ENCODE measurements at regions not wholly inside any gene's neighbourhood (a gene's known extent, or its start where the extent isn't known, plus 50 kb on each side); places are given as distances from the start of the nearest gene placed in this dataset.

DNA sequence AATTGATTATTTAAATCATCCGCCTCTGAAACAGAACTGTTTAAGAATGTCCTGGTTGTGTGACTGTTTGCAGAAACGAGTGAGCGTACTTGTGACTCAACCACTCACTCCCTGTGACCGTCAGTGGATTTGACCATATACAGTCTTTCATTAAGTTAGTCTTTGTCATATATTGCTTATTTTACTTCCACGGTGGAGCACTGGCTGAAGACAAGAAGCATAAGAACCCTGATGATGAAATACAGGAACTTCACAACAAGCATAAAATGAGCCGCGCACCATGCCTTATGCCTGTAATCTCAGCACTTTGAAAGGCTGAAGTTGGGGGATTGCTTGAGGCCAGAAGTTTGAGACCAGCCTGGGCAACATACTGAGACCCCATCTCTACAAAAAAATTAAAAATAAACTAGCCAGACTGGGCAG lies 194.0 kb downstream of the TOMM20 start:
- no peak for TF ChIP-seq EZH2 (IDR thresholded peaks at IDR 0.05; ENCODE audit: borderline replicate concordance, low read length)
- TF ChIP-seq, protein P1, sequence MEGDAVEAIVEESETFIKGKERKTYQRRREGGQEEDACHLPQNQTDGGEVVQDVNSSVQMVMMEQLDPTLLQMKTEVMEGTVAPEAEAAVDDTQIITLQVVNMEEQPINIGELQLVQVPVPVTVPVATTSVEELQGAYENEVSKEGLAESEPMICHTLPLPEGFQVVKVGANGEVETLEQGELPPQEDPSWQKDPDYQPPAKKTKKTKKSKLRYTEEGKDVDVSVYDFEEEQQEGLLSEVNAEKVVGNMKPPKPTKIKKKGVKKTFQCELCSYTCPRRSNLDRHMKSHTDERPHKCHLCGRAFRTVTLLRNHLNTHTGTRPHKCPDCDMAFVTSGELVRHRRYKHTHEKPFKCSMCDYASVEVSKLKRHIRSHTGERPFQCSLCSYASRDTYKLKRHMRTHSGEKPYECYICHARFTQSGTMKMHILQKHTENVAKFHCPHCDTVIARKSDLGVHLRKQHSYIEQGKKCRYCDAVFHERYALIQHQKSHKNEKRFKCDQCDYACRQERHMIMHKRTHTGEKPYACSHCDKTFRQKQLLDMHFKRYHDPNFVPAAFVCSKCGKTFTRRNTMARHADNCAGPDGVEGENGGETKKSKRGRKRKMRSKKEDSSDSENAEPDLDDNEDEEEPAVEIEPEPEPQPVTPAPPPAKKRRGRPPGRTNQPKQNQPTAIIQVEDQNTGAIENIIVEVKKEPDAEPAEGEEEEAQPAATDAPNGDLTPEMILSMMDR (IDR thresholded peaks at IDR 0.05; ENCODE audit: low read length), result no peak
